Gastroesophageal sphincter (tissue), 4 donors: ENCODE measurements at regions not wholly inside any gene's neighbourhood (a gene's known extent, or its start where the extent isn't known, plus 50 kb on each side); places are given as distances from the start of the nearest gene placed in this dataset.

Experiments
- ATAC-seq: fragments of 150-250 bp; one replicate; pipeline ENCODE4 v1.9.1; 2016; ENCODE audit warnings: mild to moderate bottlenecking, moderate library complexity
- H3K27ac ChIP-seq, 4 donors: fragments of 200-600 bp; sonication (generic) in 3 of 4; 1 replicate in 3 of 4; 2 replicates in 1 of 4; pipeline ENCODE4 v1.5.1; 2016 to 2019
- H3K27me3 ChIP-seq: fragments of 200-600 bp; sonication (generic); one replicate; pipeline ENCODE4 v1.5.1; 2019
- H3K36me3 ChIP-seq, 2 donors: fragments of 200-600 bp; sonication (generic); one replicate each; pipeline ENCODE4 v1.5.1; 2019; ENCODE audit warnings: control low read depth in 1 of 2
- H3K4me1 ChIP-seq, 3 donors: fragments of 200-600 bp; sonication (generic); 1 replicate in 2 of 3; 2 replicates in 1 of 3; pipeline ENCODE4 v1.5.1; 2016 to 2019; ENCODE audit warnings: control low read depth in 2 of 3
- H3K4me3 ChIP-seq, 2 donors: fragments of 200-600 bp; sonication (generic); one replicate each; pipeline ENCODE4 v1.5.1; 2019; ENCODE audit warnings: mild to moderate bottlenecking in 1 of 2, moderate library complexity in 1 of 2
- H3K9me3 ChIP-seq, 3 donors: fragments of 200-600 bp; sonication (generic); one replicate each; pipeline ENCODE4 v1.5.1; 2017 to 2019; ENCODE audit warnings: control low read depth in 2 of 3
- EP300 ChIP-seq: sonication (generic); formaldehyde crosslinking; IDR thresholded peaks from one replicate; pipeline ENCODE4 v1.6.1; 2017; ENCODE audit warnings: antibody characterized with exemption, mild to moderate bottlenecking
- POLR2A ChIP-seq, 2 donors: fragments of 450-650 bp; IDR thresholded peaks; one replicate each; pipeline ENCODE4 v1.6.1; 2017; ENCODE audit warnings: antibody characterized with exemption in 2 of 2, mild to moderate bottlenecking in 2 of 2, moderate library complexity in 1 of 2
- POLR2AphosphoS5 ChIP-seq: sonication (generic); formaldehyde crosslinking; IDR thresholded peaks from one replicate; pipeline ENCODE4 v1.6.1; 2017; ENCODE audit warnings: antibody characterized with exemption
- WGBS, 2 donors: methylation state at CpG; one replicate each; pipeline ENCODE4 v1.1.5; 2018; ENCODE audit warnings: low coverage in 1 of 2; 5-methylcytosine and 5-hydroxymethylcytosine counted together
- TF ChIP-seq, protein P1 (sequence below), 4 experiments: fragments of 200-600 bp in 2 of 4; fragments of 450-650 bp in 2 of 4; sonication (generic) in 1 of 4; IDR thresholded peaks; one replicate each; pipeline ENCODE4 v1.5.1; 2017 to 2019; ENCODE audit warnings: antibody characterized with exemption in 4 of 4, mild to moderate bottlenecking in 2 of 4, moderate library complexity in 2 of 4

DNA sequence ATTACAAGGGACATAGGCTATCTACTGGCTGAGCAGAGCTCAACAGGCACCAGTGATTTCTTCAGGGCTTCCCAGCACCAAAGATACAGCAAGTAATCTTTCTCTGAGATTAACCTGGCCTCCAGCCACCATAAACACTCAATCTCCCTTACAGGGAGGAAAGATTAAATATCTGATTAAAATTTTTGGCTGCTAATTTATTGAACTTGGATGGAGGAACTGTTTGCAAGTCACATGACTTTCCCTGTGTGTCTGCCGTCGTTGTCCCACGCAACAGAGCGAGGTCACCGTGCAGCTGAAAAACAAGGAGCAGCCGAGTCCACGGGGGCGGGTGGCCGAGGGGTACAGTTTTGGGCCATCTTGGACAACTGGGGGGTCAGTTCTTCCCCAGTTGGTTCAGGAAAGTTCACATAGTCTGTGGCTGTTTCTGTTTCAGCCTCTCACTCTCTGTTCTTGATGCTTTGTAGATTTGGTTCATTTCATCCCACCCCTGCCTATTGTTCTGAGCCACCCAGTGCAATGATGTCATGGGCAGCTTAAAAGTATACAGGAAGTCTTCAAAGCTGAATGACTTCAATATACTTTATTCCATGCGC is 186.8 kb upstream of the CTAGE1 start:
- no peaks in the 10 kb centered on the region for H3K27me3 ChIP-seq
- WGBS, 2 donors = 54% methylated on average over 10 of the region's 10 CpGs; no CpG with 5 or more reads in 1 of the 2 donors
- H3K27ac ChIP-seq = peak overlapping the region in 3 of 4 donors; percentile 20 to 43 (median 43)
- peaks cover 0 to 38% (median 0%) of the 10 kb centered on the region in 3 donors for H3K4me1 ChIP-seq
- no peak overlapping the region for H3K4me3 ChIP-seq
- TF ChIP-seq, protein P1, sequence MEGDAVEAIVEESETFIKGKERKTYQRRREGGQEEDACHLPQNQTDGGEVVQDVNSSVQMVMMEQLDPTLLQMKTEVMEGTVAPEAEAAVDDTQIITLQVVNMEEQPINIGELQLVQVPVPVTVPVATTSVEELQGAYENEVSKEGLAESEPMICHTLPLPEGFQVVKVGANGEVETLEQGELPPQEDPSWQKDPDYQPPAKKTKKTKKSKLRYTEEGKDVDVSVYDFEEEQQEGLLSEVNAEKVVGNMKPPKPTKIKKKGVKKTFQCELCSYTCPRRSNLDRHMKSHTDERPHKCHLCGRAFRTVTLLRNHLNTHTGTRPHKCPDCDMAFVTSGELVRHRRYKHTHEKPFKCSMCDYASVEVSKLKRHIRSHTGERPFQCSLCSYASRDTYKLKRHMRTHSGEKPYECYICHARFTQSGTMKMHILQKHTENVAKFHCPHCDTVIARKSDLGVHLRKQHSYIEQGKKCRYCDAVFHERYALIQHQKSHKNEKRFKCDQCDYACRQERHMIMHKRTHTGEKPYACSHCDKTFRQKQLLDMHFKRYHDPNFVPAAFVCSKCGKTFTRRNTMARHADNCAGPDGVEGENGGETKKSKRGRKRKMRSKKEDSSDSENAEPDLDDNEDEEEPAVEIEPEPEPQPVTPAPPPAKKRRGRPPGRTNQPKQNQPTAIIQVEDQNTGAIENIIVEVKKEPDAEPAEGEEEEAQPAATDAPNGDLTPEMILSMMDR (IDR thresholded peaks at IDR 0.05) = no peak
- TF ChIP-seq EP300 (no peak), POLR2AphosphoS5 (no peak), POLR2A (IDR thresholded peaks at IDR 0.05) (no peak)
- H3K9me3 ChIP-seq = no peaks in the 10 kb centered on the region
- peak; percentile 54 for ATAC-seq
- H3K36me3 ChIP-seq = no peaks in the 10 kb centered on the region

DNA sequence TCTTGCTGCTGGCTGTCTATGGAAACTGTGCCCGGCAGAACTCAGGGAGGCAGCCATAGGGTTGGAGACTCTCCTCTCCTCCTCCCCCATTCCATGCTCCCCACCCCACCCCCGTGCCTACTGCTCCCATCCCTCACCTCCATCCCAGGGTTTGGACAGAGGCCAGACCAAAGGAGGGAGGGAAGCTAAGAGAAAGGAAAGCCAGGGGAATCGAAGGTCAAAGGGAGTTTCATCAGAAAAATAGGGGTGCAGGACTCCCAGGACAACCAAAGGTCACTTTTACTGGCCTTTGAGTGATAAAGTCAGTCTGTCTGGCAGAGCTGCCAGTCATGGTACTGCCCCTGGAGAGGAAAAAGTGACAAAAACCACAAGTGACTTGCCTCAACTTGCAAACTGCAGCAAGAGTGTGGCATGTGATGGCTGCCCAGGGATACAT is 187.3 kb upstream of the CTAGE1 start:
- no peak for TF ChIP-seq EP300
- TF ChIP-seq, protein P1 (IDR thresholded peaks at IDR 0.05) = no peak
- no peak for TF ChIP-seq POLR2A (IDR thresholded peaks at IDR 0.05)
- no peak for TF ChIP-seq POLR2AphosphoS5
- Histone ChIP-seq H3K27me3 (no peaks in the 10 kb centered on the region), H3K9me3 (no peaks in the 10 kb centered on the region), H3K36me3 (no peaks in the 10 kb centered on the region), H3K4me1 (peaks cover 0 to 43% (median 4%) of the 10 kb centered on the region in 3 donors), H3K27ac (peak overlapping the region in 3 of 4 donors; percentile 20 to 43 (median 43)), H3K4me3 (no peak overlapping the region)
- 56% methylated on average over 2 of the region's 3 CpGs; no CpG with 5 or more reads in 1 of the 2 donors for WGBS, 2 donors
- no peak for ATAC-seq

DNA sequence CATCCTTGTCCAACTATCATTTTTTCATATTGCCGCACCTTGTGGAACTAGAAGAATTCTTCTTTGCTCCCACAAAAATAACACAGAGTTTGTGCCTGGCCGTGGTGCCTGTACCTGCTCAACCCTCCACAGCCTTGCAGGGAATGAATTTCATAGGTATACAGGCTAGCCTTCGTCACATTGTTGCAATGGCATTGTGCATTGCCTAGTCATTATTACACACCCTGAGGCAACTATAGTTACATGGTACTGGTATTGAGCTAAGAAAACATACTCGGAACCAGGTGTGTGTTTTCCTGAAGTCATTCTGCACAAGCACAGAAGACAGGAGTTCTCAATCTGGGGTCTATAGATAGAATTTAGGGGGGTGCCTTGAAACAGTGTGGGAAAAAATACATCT is 188.0 kb upstream of the CTAGE1 start:
- Histone ChIP-seq H3K27ac (no peak overlapping the region), H3K4me3 (no peak overlapping the region), H3K36me3 (no peaks in the 10 kb centered on the region), H3K27me3 (no peaks in the 10 kb centered on the region), H3K9me3 (no peaks in the 10 kb centered on the region), H3K4me1 (peaks cover 0 to 49% (median 4%) of the 10 kb centered on the region in 3 donors)
- ATAC-seq = no peak
- TF ChIP-seq POLR2A (IDR thresholded peaks at IDR 0.05) = no peak
- TF ChIP-seq, protein P1 (IDR thresholded peaks at IDR 0.05) = no peak
- TF ChIP-seq EP300 = no peak
- TF ChIP-seq POLR2AphosphoS5 = no peak
- 63 to 75% methylated on average over 3 to 4 of the region's 4 CpGs for WGBS, 2 donors

DNA sequence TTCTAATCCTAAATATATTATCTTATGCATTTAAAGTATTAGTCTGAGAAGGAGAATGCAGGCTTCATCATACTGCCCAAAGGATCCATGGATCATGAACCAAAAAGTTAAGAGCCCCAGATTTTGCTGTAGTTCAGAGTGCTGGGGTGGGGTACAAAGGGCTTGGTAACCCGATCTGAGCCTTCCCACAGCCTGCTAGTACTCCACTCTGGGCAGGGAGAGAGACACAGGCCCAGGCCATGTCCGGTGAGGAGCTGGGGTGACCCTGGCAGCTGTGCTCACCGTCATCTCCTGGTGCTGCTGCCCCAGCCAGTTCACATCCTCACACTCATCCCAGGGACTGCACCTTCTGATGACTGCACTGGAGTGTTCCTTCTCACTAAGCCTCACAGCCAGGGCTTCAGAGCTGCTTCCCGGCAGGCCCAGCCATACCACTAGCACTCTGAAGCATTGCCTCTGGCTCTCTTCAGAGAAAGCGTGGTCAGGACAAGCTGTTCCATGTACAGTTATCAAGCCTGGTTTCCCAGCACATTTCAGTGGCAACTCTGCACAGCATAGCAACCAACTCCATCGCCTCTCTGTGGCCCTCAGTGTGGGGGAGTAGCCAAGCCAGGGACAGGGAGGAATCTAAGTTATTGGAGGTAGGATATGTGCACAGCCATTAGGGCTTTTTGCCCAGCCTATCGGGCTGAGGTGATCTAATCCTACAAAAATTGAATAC is 189.0 kb upstream of the CTAGE1 start:
- 75 to 83% methylated on average over 2 to 4 of the region's 7 CpGs for WGBS, 2 donors
- peaks cover 0 to 49% (median 4%) of the 10 kb centered on the region in 3 donors for H3K4me1 ChIP-seq
- no peak for ATAC-seq
- H3K27me3 ChIP-seq = no peaks in the 10 kb centered on the region
- H3K36me3 ChIP-seq = no peaks in the 10 kb centered on the region
- TF ChIP-seq POLR2AphosphoS5 (peak; percentile 60), EP300 (no peak), POLR2A (IDR thresholded peaks at IDR 0.05) (no peak)
- peak overlapping the region in 1 of 4 donors; percentile 42 for H3K27ac ChIP-seq
- H3K4me3 ChIP-seq = no peak overlapping the region
- no peaks in the 10 kb centered on the region for H3K9me3 ChIP-seq

DNA sequence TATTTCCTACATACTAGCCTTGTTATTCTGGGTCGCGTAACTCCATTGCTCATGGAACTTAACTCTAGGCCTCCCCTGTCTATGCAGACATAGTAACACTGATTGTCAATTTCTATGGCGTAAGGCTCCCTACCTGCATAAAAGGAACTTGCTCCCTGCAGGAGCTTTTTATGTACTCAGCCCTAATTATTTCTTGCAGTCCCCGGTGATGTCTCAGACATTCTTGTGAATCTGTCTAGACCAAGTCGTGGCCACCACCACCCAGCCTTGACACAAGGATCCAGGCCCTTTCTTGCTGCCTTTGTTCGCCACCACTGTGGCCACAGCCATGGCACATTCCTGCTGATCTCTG is 189.5 kb upstream of the CTAGE1 start:
- no peak for ATAC-seq
- no peak overlapping the region for H3K4me3 ChIP-seq
- H3K27me3 ChIP-seq = no peaks in the 10 kb centered on the region
- WGBS, 2 donors = 88 to 100% methylated on average over 4 to 5 of the region's 6 CpGs
- no peak overlapping the region for H3K27ac ChIP-seq
- TF ChIP-seq, protein P1 (IDR thresholded peaks at IDR 0.05) = no peak
- TF ChIP-seq POLR2AphosphoS5 (no peak), POLR2A (IDR thresholded peaks at IDR 0.05) (no peak), EP300 (no peak)
- peaks cover 0 to 49% (median 4%) of the 10 kb centered on the region in 3 donors for H3K4me1 ChIP-seq
- no peaks in the 10 kb centered on the region for H3K9me3 ChIP-seq
- H3K36me3 ChIP-seq = no peaks in the 10 kb centered on the region
